ENCODE measurements at regions not wholly inside any gene's neighbourhood (a gene's known extent, or its start where the extent isn't known, plus 50 kb on each side); places are given as distances from the start of the nearest gene placed in this dataset.

DNA sequence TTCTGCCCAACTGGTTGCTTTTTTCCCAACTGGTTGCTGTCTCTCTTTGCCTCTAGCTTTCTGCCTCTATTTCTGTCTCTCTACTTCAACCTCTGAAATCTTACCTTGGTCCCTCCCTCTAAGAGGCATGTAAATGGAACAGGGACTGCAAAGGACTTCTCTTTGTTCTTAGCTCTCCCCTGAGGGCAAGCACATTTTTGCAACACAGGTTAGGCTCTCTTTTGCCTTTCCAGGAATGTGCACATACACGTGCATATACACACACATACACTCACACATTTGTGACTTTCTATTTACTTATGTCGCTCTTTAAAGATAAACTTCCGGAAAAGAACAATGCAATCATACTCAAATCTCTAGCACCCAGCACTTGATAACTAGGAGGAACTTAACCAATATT lies 262.6 kb upstream of the DDX18 start:
- no peak overlapping the region for H3K4me3 ChIP-seq (ENCODE audit: extremely low read depth in 1 of 4, insufficient read depth in 2 of 4, low read depth in 3 of 4, low read length in 4 of 4)
- H2BK20ac ChIP-seq (ENCODE audit: low read length) = 0 out of 2 replicates have a peak overlapping the region, but pooled peaks have one; percentile 55
- no peaks in the 10 kb centered on the region for H3K9me3 ChIP-seq (ENCODE audit: insufficient read depth in 2 of 2, low read depth in 1 of 2, low read length in 1 of 2)
- no peak overlapping the region for H2BK5ac ChIP-seq (ENCODE audit: low read depth, low read length)
- H3K36me3 ChIP-seq (ENCODE audit: control insufficient read depth in 2 of 4, insufficient read depth in 4 of 4, low read length in 3 of 4) = no peaks in the 10 kb centered on the region
- H4K20me1 ChIP-seq (replicated peaks in 1 of 2; ENCODE audit: control insufficient read depth in 1 of 2, insufficient read depth in 2 of 2, low read length in 2 of 2) = no peaks in the 10 kb centered on the region
- H3K4ac ChIP-seq (replicated peaks; ENCODE audit: insufficient read length, low read depth, low read length) = no peak overlapping the region
- no peak overlapping the region for H3K56ac ChIP-seq (replicated peaks; ENCODE audit: insufficient read length, low read depth, low read length)
- H3K4me1 ChIP-seq (replicated peaks in 1 of 4; ENCODE audit: control insufficient read depth in 3 of 4, insufficient read depth in 4 of 4, low read length in 3 of 4) = peaks cover 0 to 18% (median 10%) of the 10 kb centered on the region in 4 experiments; a peak in 5 of 7 replicates
- 70% methylated on average over 3 of the region's 3 CpGs; no CpG with 5 or more reads in 1 of the 2 experiments for WGBS, 2 experiments (ENCODE audit: extremely low coverage in 1 of 2, insufficient coverage in 1 of 2, insufficient read length in 1 of 2, insufficient replicate concordance in 2 of 2, low coverage in 1 of 2, low lambda C conversion rate in 2 of 2, missing lambda C conversion rate in 1 of 2)
- H3K4me2 ChIP-seq (ENCODE audit: insufficient read depth in 1 of 2, low read depth in 2 of 2, low read length in 2 of 2) = peak overlapping the region in 1 of 2 experiments; percentile 49; a peak in 2 of 4 replicates
- H4K5ac ChIP-seq (ENCODE audit: insufficient read length, low read depth, low read length) = no peak overlapping the region
- 0 out of 2 replicates have a peak overlapping the region, but pooled peaks have one; percentile 79 for H2AK5ac ChIP-seq (ENCODE audit: low read depth, low read length)
- no peak for DNase-seq (ENCODE audit: low read depth in 1 of 2, low spot score in 2 of 2)
- no peaks in the 10 kb centered on the region for H3K23me2 ChIP-seq (ENCODE audit: low read depth, low read length)
- H2AFZ ChIP-seq (ENCODE audit: low read length) = no peak overlapping the region
- H2BK15ac ChIP-seq (ENCODE audit: low read length) = no peak overlapping the region
- FAIRE-seq = peak; percentile 48
- H3K23ac ChIP-seq (ENCODE audit: insufficient read length) = no peak overlapping the region
- no peak overlapping the region; the same call in 1 of the 2 replicates for H3K18ac ChIP-seq (ENCODE audit: extremely low read depth, low read length)
- no peak overlapping the region for H3K9ac ChIP-seq (replicated peaks in 1 of 4; ENCODE audit: extremely low read depth in 1 of 4, low read depth in 3 of 4, low read length in 3 of 4)
- ChIA-PET CTCF (ENCODE audit: partially characterized antibody) (interaction anchor here (1.8 to 1.9 kb wide), 2 partner anchors 15 to 16 kb away, joined by 5 to 10 read pairs; no protein-coding TSS in a partner anchor), POLR2A (ENCODE audit: partially characterized antibody) (no interaction called here)
- H2BK120ac ChIP-seq (replicated peaks; ENCODE audit: low read depth, low read length) = no peak overlapping the region
- H4K8ac ChIP-seq (ENCODE audit: extremely low read depth, insufficient read depth, low read length) = no peak overlapping the region
- no peak overlapping the region for H3K14ac ChIP-seq (ENCODE audit: insufficient read length)
- H2BK12ac ChIP-seq (ENCODE audit: low read depth, low read length) = 0 out of 2 replicates have a peak overlapping the region, but pooled peaks have one; percentile 19
- no peaks in the 10 kb centered on the region for H3K79me2 ChIP-seq (ENCODE audit: control insufficient read depth in 1 of 2, insufficient read depth in 2 of 2, low read length in 2 of 2)
- no peak overlapping the region for H3K27ac ChIP-seq (ENCODE audit: low read depth, low read length)
- no peaks in the 10 kb centered on the region for H3K27me3 ChIP-seq (replicated peaks in 1 of 4; ENCODE audit: control insufficient read depth in 3 of 4, extremely low read depth in 1 of 4, insufficient read depth in 3 of 4, low read length in 3 of 4)
- H4K91ac ChIP-seq (replicated peaks; ENCODE audit: insufficient read length, low read length) = no peak overlapping the region
- H3K79me1 ChIP-seq (ENCODE audit: low read depth, low read length) = no peaks in the 10 kb centered on the region
- TF ChIP-seq JUND (IDR thresholded peaks at IDR 0.05; ENCODE audit: low read length) (no peak), RAD21 (IDR thresholded peaks at IDR 0.05 in 1 of 2, conservative IDR thresholded peaks at IDR 0.05 in 1 of 2; ENCODE audit: low read depth in 2 of 2, low read length in 2 of 2) (no peak), TAF7 (optimal IDR thresholded peaks at IDR 0.05; ENCODE audit: borderline replicate concordance, low read depth, low read length) (no peak), GABPA (IDR thresholded peaks at IDR 0.05; ENCODE audit: borderline replicate concordance, insufficient read depth, low read length) (no peak), BCL11A (IDR thresholded peaks at IDR 0.05; ENCODE audit: low read depth in 2 of 2, low read length in 2 of 2) (no peak), NRF1 (IDR thresholded peaks at IDR 0.05; ENCODE audit: low read depth, low read length) (no peak), PHF8 (conservative IDR thresholded peaks at IDR 0.05; ENCODE audit: low read depth, low read length) (no peak), JUN (IDR thresholded peaks at IDR 0.05; ENCODE audit: low read depth, low read length) (no peak), CTBP2 (IDR thresholded peaks at IDR 0.05; ENCODE audit: borderline replicate concordance, insufficient read depth, insufficient read length, low read length) (no peak), SIRT6 (IDR thresholded peaks at IDR 0.05; ENCODE audit: low read length) (no peak), SRF (IDR thresholded peaks at IDR 0.05; ENCODE audit: low read depth, low read length) (no peak), CHD1 (IDR thresholded peaks at IDR 0.05; ENCODE audit: low read depth, low read length) (no peak), CBX5 (IDR thresholded peaks at IDR 0.05; ENCODE audit: low read depth, low read length) (no peak)
